Common myeloid progenitor, CD34-positive (primary cell): ENCODE measurements at regions not wholly inside any gene's neighbourhood (a gene's known extent, or its start where the extent isn't known, plus 50 kb on each side); places are given as distances from the start of the nearest gene placed in this dataset.

Experiments used
- CTCF ChIA-PET: fragments of 350-600 bp; sonication (Branson Sonifier 250); formaldehyde crosslinking; loops from one replicate; lab custom pipeline; 2021; ENCODE audit warnings: antibody characterized with exemption; lab: Charles Lee
- POLR2A ChIA-PET: fragments of 350-600 bp; sonication (Branson Sonifier 250); formaldehyde crosslinking; loops from one replicate; lab custom pipeline; 2021; ENCODE audit warnings: antibody characterized with exemption; lab: Charles Lee
- DNase-seq, 3 donors: peaks; one replicate each; pipeline versions ENCODE4 v3.0.0 to v3.0.0-alpha.2; 2013
- H3K27ac ChIP-seq, 2 experiments: 1 replicate in 1 of 2; 2 replicates in 1 of 2; pipeline ENCODE4 v1.7.0; 2013; ENCODE audit warnings: inconsistent platforms in 2 of 2, low read length in 2 of 2, mild to moderate bottlenecking in 2 of 2, low read depth in 1 of 2, moderate library complexity in 1 of 2; ENCODE audit not compliant: severe bottlenecking in 2 of 2, insufficient read depth in 1 of 2, poor library complexity in 1 of 2
- H3K27me3 ChIP-seq, 5 experiments: replicated peaks in 2 of 5; 1 replicate in 3 of 5; 2 replicates in 2 of 5; pipeline versions ENCODE4 v1.6.1 to v1.7.0; 2013; ENCODE audit warnings: low read length in 4 of 5, mild to moderate bottlenecking in 2 of 5, moderate library complexity in 2 of 5, inconsistent platforms in 1 of 5; ENCODE audit not compliant: insufficient read depth in 5 of 5, control insufficient read depth in 4 of 5
- H3K36me3 ChIP-seq, 4 experiments: 1 replicate in 2 of 4; 2 replicates in 2 of 4; pipeline versions ENCODE4 v1.6.1 to v1.7.0; 2013; ENCODE audit warnings: low read length in 3 of 4, control low read depth in 1 of 4, mild to moderate bottlenecking in 1 of 4; ENCODE audit not compliant: control insufficient read depth in 4 of 4, insufficient read depth in 4 of 4
- H3K4me1 ChIP-seq, 4 experiments: 1 replicate in 3 of 4; 2 replicates in 1 of 4; pipeline versions ENCODE4 v1.6.1 to v1.7.1; 2013; ENCODE audit warnings: low read length in 3 of 4, mild to moderate bottlenecking in 3 of 4, control low read depth in 1 of 4, inconsistent platforms in 1 of 4, moderate library complexity in 1 of 4; ENCODE audit not compliant: control insufficient read depth in 4 of 4, insufficient read depth in 4 of 4; ENCODE audit errors: control extremely low read depth in 1 of 4
- H3K4me3 ChIP-seq, 7 experiments: 1 replicate in 4 of 7; 2 replicates in 3 of 7; pipeline versions ENCODE4 v1.5.1 to v1.7.0; 2013; ENCODE audit warnings: mild to moderate bottlenecking in 7 of 7, low read length in 6 of 7, moderate library complexity in 6 of 7, inconsistent platforms in 2 of 7, low read depth in 2 of 7, control low read depth in 1 of 7; ENCODE audit not compliant: insufficient read depth in 4 of 7, control insufficient read depth in 1 of 7; ENCODE audit errors: extremely low read depth in 1 of 7
- H3K9me3 ChIP-seq, 5 experiments: 1 replicate in 4 of 5; 2 replicates in 1 of 5; pipeline versions ENCODE4 v1.6.1 to v1.7.1; 2013; ENCODE audit warnings: low read length in 4 of 5, mild to moderate bottlenecking in 2 of 5, inconsistent platforms in 1 of 5, low read depth in 1 of 5, moderate library complexity in 1 of 5; ENCODE audit not compliant: control insufficient read depth in 4 of 5, insufficient read depth in 2 of 5; ENCODE audit errors: control extremely low read depth in 1 of 5
- WGBS: methylation state at CpG from one replicate; pipeline ENCODE4 v1.1.5; 2013; ENCODE audit not compliant: insufficient coverage; 5-methylcytosine and 5-hydroxymethylcytosine counted together

- H3K27ac ChIP-seq = no peak overlapping the region
- WGBS = 100% methylated on average over 1 of the region's 2 CpGs
- no peaks in the 10 kb centered on the region for H3K36me3 ChIP-seq
- H3K4me3 ChIP-seq = no peak overlapping the region
- H3K9me3 ChIP-seq = peaks cover 0 to 3% (median 0%) of the 10 kb centered on the region in 5 experiments
- no peak for DNase-seq
- ChIA-PET CTCF (no interaction called here), POLR2A (interaction anchor here (0.6 kb wide), 1 partner anchor 537 kb away, joined by 3 read pairs; no protein-coding TSS in a partner anchor)
- H3K4me1 ChIP-seq = no peaks in the 10 kb centered on the region
- no peaks in the 10 kb centered on the region for H3K27me3 ChIP-seq
Observed at GRCh38 chr18:27579364-27579763, 394.3 kb upstream of the CHST9 start.

GRCh38 chr18:27577752-27578151 lies 392.6 kb upstream of the CHST9 start:
- CTCF ChIA-PET = no interaction called here
- H3K9me3 ChIP-seq = peaks cover 0 to 3% (median 0%) of the 10 kb centered on the region in 5 experiments
- no peak overlapping the region for H3K4me3 ChIP-seq
- no peaks in the 10 kb centered on the region for H3K36me3 ChIP-seq
- DNase-seq = no peak
- POLR2A ChIA-PET = no interaction called here
- no peaks in the 10 kb centered on the region for H3K27me3 ChIP-seq
- H3K4me1 ChIP-seq = no peaks in the 10 kb centered on the region
- H3K27ac ChIP-seq = no peak overlapping the region
- WGBS = 71% methylated on average over 3 of the region's 5 CpGs

GRCh38 chr18:27577265-27577664 lies 392.2 kb upstream of the CHST9 start:
- Histone ChIP-seq H3K27me3 (no peaks in the 10 kb centered on the region), H3K4me1 (no peaks in the 10 kb centered on the region), H3K27ac (no peak overlapping the region), H3K36me3 (no peaks in the 10 kb centered on the region), H3K4me3 (no peak overlapping the region), H3K9me3 (peaks cover 0 to 3% (median 0%) of the 10 kb centered on the region in 5 experiments)
- 100% methylated on average over 2 of the region's 3 CpGs for WGBS
- no peak for DNase-seq
- ChIA-PET POLR2A (no interaction called here), CTCF (no interaction called here)

- Histone ChIP-seq H3K4me1 (no peaks in the 10 kb centered on the region), H3K27me3 (no peaks in the 10 kb centered on the region), H3K36me3 (no peaks in the 10 kb centered on the region), H3K9me3 (no peaks in the 10 kb centered on the region), H3K27ac (no peak overlapping the region), H3K4me3 (no peak overlapping the region)
- ChIA-PET CTCF (no interaction called here), POLR2A (no interaction called here)
- no CpG with 5 or more reads among the region's 1 CpG for WGBS
- no peak for DNase-seq
Observed at GRCh38 chr18:27567434-27567833, 382.3 kb upstream of the CHST9 start.

GRCh38 chr18:27564066-27564465 lies 379.0 kb upstream of the CHST9 start:
- WGBS = 83% methylated on average over 3 of the region's 3 CpGs
- Histone ChIP-seq H3K9me3 (no peaks in the 10 kb centered on the region), H3K27me3 (peaks cover 0 to 2% (median 0%) of the 10 kb centered on the region in 5 experiments), H3K4me3 (no peak overlapping the region), H3K4me1 (no peaks in the 10 kb centered on the region), H3K27ac (no peak overlapping the region), H3K36me3 (no peaks in the 10 kb centered on the region)
- ChIA-PET CTCF (interaction anchor here (1.2 kb wide), 1 partner anchor 10 kb away, joined by 3 read pairs; no protein-coding TSS in a partner anchor), POLR2A (no interaction called here)
- no peak for DNase-seq

GRCh38 chr18:27558388-27559155 lies 373.5 kb upstream of the CHST9 start:
- CTCF ChIA-PET = interaction anchor here (0.8 to 1.4 kb wide), 2 partner anchors 15 to 17 kb away, joined by 3 to 4 read pairs; no protein-coding TSS in a partner anchor
- no peak for DNase-seq
- no peaks in the 10 kb centered on the region for H3K36me3 ChIP-seq

GRCh38 chr18:27556741-27557140 lies 371.6 kb upstream of the CHST9 start:
- DNase-seq = no peak
- no peaks in the 10 kb centered on the region for H3K36me3 ChIP-seq
- peaks cover 0 to 2% (median 0%) of the 10 kb centered on the region in 5 experiments for H3K27me3 ChIP-seq
- CTCF ChIA-PET = no interaction called here
- H3K27ac ChIP-seq = no peak overlapping the region
- H3K4me3 ChIP-seq = no peak overlapping the region
- H3K9me3 ChIP-seq = no peaks in the 10 kb centered on the region
- no peaks in the 10 kb centered on the region for H3K4me1 ChIP-seq
- POLR2A ChIA-PET = no interaction called here
- 82% methylated on average over 4 of the region's 4 CpGs for WGBS

More at GRCh38 chr18:27558388-27559155, 373.5 kb upstream of the CHST9 start:
- Histone ChIP-seq H3K4me3 (no peak overlapping the region), H3K9me3 (no peaks in the 10 kb centered on the region), H3K27ac (no peak overlapping the region), H3K4me1 (no peaks in the 10 kb centered on the region), H3K27me3 (peaks cover 0 to 2% (median 0%) of the 10 kb centered on the region in 5 experiments)
- POLR2A ChIA-PET = no interaction called here
- 75% methylated on average over 2 of the region's 4 CpGs for WGBS
